SIG-M5 treated with dmso at 0.1 percent for 504 hours (cell line): ENCODE measurements at regions not wholly inside any gene's neighbourhood (a gene's known extent, or its start where the extent isn't known, plus 50 kb on each side); places are given as distances from the start of the nearest gene placed in this dataset.
"Not testable (repeated sequence)": the region's sequence is repeated elsewhere in the genome, so short reads cannot be mapped to it uniquely, and the experiment has no call there.

Experiments used
- DNase-seq: peaks from one replicate; lab custom pipeline; 2025; ENCODE audit not compliant: unreplicated experiment; lab: John Stamatoyannopoulos, UW

DNA sequence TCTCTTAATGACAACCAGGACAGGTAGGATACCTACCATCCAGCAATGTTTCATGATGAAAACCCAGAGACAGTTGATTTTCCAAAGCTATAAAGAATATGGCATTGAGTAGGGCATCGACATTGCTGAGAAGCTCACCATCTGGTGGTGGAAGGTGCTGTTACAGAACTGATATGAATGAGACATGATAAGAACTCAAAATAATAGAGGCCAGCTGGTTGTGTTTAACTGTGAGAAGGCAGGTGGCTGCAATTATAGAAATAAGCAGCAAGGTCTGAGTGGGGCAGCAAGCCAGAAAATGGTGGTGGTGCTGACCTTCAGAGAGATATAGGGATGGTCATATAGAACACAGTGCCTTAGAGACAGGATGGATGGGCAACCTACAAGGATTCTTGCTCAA lies 449.7 kb downstream of the BTG1 start:
- DNase-seq, result no peak

DNA sequence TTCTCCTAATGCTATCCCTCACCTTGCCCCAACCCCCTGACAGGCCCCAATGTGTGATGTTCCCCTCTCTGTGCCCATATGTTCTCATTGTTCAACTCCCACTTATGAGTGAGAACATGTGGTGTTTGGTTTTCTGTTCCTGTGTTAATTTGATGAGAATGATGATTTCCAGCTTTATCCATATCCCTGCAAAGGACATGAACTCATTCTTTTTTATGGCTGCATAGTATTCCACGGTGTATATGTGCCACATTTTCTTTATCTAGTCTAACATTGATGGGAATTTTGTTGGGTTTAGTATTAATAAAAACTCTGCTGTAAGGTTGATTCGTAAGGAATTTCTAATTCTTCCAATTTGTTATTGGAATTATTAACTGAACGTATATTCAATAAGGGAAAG lies 450.2 kb downstream of the BTG1 start:
- not testable (repeated sequence) for DNase-seq

DNA sequence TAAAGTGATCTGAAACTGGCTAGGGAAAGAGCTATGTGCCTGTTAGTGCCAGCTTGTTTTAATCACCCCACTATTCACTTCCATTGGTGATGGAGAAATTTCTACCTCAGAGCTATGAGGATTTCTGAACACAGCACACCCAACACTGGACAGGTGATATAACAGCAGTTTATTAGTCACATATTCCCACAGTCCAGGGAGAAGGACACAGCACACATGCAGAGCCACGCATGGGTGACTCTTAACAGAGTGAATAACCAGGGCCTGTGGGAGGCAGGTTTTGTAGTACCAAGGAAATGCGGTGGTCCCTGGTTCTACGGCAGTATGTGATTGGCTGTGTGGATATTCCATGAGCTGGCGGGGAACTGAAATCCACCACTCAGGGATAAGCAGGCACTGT lies 455.1 kb downstream of the BTG1 start:
- no peak for DNase-seq

DNA sequence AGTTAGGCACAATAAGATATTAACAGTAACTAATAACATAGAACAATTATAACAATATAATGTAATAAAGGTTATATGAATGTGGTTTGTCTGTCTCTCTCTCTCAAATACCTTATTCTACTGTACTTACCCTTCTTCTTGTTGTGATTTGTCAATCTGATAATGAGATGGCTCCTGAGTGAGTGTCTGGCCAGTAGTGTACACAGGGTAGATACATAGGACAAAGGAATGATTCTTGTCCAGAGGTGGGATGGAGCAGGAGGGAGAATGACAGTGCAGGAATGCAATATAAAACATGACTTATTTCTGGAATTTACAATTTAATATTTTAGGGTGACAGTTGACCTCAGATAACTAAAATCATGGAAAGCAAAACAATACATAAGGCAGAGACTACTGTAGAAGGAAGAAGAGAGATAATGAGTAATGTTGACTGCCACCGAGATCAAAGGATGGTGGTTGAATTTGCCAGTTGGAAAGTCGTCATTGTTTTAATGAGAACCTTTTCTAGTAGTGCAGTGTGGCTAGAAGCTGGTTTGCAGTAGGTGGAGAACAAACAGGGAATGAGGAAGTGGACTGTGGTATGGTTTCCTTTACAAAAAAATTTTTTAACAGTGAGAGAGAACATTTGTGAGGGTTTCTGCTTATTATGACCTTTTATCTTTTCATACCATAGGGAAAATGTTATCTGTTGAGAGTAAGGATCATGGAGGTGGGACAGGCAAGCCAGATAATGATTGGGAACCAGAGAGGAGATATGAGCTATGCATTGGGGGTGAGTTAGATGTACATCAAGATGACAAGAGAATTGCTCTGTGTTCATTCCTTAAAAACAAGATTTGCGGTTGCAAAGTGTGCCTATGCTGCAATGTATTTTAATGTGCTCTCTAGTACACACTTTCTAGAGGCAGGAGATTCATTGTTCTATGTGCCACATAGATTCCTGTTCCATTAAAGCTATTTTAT lies 458.3 kb downstream of the BTG1 start:
- peak; percentile 9 for DNase-seq

DNA sequence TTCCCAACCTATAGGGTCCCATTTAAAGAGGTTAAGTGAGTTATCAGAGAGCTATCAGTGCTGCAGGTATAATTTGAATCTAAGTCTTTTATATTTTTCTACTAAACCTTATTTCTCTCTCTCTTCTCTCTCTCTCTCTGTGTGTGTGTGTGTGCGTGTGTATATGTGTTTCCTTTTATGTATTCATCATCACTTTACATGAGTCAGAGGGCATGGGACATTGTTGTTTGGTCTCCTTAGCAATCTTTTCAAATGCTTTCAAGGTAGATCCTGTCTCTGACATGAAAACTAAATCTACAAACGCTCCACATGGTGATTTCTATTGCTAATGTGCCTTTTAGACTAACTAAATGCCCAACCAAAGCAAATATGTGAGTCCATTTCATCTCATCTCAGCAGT lies 459.7 kb downstream of the BTG1 start:
- DNase-seq, result no peak

DNA sequence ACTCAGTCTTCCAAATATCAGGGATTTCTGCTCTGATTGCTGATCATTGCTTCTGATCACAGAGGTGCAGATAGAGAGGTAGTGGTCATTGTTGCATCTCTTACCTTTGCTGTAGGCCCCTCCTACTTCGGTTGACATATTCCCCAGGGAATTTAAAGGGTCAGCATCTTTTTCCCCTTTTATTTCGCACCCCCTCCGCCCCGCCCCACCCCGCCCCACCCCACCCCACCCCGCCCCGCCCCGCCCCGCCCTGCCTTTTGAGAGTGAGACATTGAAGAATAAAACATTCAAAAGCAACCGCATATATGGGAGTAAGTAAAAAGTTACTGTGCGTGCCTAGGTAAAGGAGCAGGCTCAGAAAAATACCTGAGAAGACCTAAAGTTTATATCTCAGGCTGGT lies 463.9 kb downstream of the BTG1 start:
- DNase-seq, result no peak

DNA sequence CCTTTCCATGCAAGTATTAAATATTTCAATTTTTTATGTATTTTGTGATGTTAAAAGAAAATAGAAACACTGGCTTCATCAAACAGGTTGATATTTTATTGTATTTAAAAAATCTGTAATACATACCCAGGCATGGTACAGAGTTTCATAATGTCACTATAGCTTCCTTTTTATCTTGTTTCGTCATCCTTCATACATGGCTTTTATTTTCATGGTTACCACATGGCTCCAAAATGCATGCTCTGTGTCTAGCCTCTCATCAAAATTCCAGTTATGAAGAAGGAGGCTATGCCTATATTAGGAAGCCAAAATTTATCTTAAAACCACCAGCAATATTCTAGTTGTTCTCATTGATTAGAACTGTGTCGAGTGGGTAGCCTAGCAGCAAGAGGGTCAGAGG lies 464.8 kb downstream of the BTG1 start:
- no peak for DNase-seq

DNA sequence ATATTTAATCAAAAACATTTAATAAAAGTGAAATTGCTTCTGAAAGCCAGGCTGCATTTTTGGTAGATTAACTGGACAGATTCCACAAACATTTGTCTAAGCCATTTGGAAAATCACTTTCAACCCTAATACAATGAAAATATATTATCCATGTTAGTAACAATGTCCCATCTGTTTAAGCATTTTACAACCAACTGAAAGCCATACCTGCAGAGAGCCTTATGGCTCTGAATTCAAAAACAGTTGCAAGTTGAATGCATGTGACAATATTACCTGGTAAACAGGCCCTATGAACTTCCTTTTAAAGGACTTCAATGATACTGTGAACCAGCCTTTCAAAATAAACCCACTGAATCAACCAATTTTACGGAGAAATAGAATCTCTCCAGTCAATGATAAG lies 468.1 kb downstream of the BTG1 start:
- no peak for DNase-seq

DNA sequence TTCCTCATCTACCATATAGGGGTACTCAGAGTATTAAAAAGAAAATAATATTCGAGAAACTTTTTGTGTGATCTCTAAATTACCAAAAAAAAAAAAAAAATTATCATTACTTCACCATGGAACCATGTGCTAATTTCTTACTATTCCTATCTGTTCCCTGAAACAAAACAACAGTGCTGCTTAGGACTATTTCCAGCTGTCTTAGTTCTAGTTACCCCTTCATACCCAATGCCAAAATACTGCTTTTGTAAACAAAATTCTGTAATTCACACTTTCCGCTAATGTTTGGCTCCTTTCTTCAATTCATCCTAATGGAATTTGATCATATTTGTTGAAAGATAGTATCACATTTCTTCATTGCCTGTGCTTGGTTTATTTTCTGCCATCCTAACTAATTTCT lies 470.2 kb downstream of the BTG1 start:
- DNase-seq, result no peak

DNA sequence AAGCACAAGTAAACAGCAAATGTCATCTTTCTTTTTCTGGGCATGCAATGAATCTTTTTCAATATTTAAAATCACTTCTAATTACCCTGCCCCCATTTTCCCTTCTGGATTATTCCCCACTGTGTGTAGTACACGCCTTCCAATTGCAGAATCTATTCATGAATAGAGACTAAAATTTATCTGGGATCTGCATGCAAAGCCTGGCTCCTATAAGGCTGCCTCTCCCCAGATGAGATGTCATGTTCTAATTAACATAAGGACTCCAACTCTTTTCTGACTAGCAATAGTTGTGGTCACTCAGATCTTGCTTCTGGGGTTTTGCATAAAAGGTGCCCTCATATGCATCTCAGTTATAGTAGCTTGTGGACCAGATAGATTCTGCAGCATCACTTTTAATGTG lies 473.5 kb downstream of the BTG1 start:
- no peak for DNase-seq

DNA sequence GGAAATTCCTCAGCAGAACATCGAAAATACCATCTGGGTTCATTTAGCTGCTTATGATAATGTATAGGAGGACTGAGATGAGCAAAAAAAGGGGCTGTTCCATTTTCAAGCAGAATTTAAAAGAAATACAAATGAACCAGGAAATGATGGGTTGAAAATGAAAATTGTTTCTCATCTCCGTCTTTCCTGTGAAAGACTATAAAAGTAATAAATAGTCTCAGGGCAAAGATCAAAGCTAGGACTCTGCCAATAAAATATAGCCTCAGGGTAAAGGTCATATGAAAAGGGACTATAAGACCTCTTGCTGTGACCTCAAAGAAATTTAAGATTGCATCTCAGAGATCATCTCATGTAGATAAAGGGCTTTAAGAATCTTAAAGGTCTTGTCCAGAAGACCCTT lies 478.0 kb downstream of the BTG1 start:
- DNase-seq, result no peak

DNA sequence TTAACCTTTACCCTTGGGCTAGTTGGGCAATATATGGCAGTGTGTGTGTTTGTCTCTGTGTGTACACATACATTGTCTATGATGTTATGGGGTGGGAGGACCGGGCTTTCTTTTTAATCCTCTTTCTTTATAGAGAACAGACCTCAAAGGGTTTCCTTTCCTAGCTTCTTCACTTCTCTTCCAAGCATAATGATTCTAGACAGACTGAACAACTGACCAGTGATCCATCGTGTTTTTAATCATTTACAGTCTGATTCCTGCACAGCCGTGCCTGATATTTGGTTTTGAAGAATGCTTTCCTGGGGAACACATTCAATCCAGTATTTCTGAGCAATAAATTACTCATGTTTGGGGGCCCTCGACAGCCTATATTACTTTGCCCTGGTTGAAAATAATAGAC lies 481.1 kb upstream of the DCN start:
- no peak for DNase-seq

DNA sequence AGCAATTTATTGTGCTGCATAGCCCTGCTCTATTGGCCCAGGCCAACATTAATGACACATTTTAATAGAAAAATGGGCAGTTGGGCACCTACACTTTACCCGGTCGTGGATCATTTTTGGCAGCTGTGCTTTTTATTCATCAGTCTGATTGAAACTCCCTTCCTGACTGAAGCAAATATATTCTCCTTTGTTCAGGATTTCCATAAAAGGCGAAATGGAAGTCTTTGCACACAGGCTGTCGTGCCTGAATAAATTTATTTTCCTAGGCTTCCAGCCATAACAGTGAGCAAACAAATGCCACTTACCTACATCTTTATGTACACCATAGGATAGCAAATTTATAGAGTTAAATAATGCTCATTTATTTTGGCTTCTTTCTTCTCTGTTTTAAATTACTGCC lies 480.7 kb upstream of the DCN start:
- DNase-seq, result no peak

DNA sequence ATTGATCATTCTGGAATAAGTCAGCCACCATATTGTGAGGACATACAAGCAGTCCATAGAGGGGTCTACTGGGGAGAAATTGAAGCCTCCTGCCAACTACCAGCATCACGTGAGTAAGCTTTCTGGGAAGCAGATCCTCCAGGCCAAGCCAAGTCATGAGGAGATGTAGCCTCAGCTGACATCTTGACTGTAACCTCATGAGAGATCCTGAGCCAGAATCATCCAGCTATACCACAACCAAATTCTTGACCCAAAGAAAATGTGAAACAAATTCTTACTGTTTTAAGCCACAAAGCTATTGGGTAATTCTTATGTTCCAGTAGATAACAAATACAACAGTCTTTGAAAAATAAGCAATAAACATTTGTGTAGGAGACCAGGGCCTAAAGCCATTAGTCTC lies 479.4 kb upstream of the DCN start:
- no peak for DNase-seq

DNA sequence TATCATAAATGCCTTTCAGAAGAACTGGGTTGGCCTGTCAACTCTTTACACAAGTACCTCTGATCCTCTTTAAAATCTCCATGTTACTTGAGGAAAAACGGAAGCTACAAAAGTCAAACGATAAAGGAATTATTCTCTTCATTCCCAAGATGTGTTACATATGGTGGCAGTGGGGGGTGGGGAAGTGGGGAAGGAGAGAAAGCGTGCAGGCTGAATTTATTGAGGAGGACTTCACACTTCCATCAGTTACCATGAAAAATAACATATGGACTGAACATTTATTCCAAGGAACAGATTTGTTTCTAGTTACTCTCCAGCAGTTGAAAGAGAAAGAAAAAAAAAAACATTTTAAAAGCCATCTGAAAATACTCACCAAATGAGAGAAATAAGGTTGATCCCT lies 474.4 kb upstream of the DCN start:
- no peak for DNase-seq

DNA sequence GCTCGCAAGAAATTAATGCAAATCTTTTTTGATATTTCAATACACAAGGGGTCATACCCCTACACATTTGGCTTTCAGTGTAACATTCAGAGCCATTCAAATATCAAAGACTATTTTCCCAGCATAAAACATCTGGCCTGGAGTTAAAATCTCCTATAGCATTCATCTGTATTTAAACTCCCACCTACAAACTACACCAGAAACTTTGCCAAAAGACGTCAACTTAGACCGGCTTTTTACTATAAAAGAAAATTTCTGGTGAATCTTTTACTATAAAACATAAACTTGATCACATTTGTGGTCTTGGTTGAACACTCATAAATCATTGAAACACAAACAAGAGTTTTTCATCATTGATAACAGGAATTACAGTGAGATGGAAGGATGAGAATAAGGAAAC lies 473.3 kb upstream of the DCN start:
- DNase-seq, result no peak

DNA sequence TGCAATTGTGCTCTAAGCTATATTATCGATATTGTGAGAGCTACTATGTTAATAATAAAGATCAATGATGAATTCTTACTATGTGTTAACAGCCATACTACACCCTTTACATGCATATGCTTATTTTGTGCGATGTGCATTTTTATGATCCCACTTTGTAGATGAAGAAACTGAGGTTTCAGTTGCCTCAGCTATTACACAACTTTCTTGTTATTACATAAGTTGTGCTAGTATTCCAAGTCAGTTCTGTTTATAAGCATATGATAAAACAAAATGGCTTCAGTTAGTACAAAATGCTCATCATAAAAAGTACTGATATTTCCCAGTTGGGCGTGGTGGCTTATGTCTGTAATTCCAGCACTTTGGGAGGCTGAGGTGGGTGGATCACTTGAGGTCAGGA lies 471.5 kb upstream of the DCN start:
- DNase-seq, result no peak

DNA sequence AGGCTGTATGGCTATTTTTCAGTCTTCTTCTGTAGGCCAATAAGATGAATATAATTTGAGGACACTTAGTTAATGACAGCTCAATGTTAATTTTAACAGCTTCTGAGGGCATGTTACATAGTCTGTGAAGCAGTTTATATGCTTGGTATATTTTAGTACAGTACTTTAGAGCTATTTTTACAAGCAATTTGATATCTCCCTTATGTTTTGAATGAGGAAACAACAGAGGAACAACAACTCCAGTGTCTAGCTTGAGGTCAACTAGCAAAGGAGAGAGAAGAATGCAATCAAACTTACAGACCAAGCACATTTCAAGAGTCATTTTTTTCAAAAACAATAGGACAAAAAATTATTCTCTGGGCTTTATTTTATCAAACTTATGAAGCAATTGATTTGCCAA lies 469.1 kb upstream of the DCN start:
- no peak for DNase-seq

DNA sequence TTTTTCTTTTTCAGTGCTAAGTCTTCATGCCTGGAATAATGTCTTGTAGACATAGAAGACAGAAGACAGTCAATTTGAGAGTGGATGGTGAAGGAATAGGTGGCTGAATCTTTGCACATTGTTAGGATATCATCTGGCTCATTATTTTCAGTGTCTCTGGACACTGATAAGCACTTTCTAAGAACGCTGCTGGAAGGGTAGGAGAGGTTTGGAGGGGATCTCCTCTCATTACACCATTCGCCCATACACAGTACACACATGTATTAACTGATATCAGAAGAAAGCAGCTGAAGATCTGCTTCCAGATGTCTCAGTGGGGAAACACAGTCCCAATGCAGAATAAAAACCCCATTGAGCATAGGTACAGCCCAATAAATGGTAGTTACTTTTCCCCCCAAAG lies 461.1 kb upstream of the DCN start:
- no peak for DNase-seq

DNA sequence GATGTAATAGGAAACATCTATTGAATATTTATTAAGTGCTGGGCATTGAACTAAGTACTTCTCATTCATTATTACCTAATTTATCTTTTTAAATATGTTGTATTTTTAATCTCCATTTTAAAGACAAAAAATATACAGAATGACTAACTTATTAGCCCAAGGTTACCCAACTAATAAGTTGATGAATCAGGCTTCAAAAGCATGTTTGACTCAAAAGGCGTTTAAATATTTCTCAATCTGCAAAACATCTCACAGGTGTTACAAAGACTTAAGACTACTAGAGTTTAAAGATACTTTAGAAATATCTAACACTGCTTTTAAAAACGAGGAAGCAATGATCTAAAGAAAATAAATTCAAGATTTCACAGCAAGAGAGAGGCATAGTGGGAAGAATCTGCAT lies 457.4 kb upstream of the DCN start:
- DNase-seq, result no peak

DNA sequence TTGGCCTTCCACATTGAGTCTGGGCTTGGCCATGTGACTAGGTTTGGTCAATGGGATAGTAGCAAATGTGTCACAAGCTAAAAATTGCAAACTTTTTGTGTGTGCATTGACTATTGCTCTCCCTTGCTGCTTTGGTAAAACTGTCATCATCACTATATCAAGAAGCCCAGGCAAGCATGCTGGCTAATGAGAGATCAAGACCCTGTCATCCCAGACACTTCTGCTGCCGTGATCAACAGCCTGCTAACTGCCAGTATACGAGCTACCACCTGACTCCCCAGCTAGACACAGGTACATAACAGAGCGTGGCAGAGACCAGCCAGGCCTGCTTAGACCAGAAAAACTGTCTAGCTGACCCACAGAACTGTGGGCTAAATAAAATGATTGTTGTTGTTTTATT lies 456.7 kb upstream of the DCN start:
- DNase-seq, result no peak

DNA sequence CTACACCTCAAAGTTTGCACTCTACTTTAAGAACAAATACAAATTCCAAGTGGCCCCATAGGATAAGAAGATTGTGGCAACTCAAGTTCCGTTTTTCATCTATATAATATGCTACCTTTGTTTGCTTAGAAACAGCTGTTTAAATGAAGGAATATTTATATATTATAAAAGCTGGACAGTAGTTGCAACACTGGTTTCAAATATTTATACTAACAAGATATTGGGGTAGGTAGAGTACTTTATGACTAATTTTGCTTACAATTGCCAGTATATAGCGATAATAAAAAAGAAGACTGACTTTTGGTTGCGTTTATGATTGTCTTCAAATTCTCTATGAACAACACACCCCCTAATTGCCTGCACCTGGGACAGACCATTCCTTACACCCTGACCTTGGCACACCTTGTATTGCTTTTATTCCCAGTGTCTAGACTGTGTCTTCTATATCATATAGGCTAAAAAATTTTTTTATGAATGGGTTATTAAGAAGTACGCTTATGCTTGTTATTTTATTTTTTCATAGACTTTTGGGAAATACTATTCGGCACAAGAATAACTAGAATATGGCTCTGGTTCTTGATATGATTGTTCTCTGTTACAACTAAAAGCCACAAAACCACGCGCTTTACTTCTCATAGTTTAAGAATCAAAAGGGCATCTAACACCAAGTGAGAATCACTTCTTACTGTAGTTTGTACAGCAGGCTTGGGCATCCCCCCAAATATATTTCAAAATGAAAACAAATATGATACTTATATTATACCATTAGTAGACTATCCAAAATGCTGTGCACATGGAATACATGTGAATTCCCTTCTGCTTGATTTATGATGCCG lies 455.4 kb upstream of the DCN start:
- DNase-seq, result no peak
